ENCODE measurements at regions not wholly inside any gene's neighbourhood (a gene's known extent, or its start where the extent isn't known, plus 50 kb on each side); places are given as distances from the start of the nearest gene placed in this dataset.
"Not testable (repeated sequence)": the region's sequence is repeated elsewhere in the genome, so short reads cannot be mapped to it uniquely, and the experiment has no call there.

GRCh38 chr16:46466239-46466638 is 154.9 kb downstream of the SHCBP1 start:
- CTCF ChIA-PET, result no interaction called here
- H3K27me3 ChIP-seq (replicated peaks; ENCODE audit: control insufficient read depth, insufficient read depth, low read length), result no peaks in the 10 kb centered on the region
- H3K9me3 ChIP-seq, result no peaks in the 10 kb centered on the region
- intact Hi-C loops (cut with micrococcal nuclease; ENCODE audit: unreplicated experiment), result no loop called here
- H3K4me3 Mint-ChIP-seq (ENCODE audit: unreplicated experiment), result no peak overlapping the region
- POLR2A ChIA-PET, result no interaction called here
- no peak for TF ChIP-seq CTCF (IDR thresholded peaks at IDR 0.05; ENCODE audit: insufficient read depth in 1 of 2, low read depth in 1 of 2, low read length in 1 of 2, severe bottlenecking in 1 of 2, unreplicated experiment in 1 of 2)
- no peaks in the 10 kb centered on the region for H3K36me3 ChIP-seq (ENCODE audit: control insufficient read depth, insufficient read depth, low read length)
- peaks cover 4% of the 10 kb centered on the region for H3K27me3 Mint-ChIP-seq (ENCODE audit: insufficient read depth, unreplicated experiment)
- no TSS peak for BruUV-seq (replicated peaks)
- no peaks in the 10 kb centered on the region for H3K36me3 Mint-ChIP-seq (ENCODE audit: insufficient read depth, unreplicated experiment)
- no peaks in the 10 kb centered on the region for H3K4me1 ChIP-seq
- no peak overlapping the region for H3K27ac Mint-ChIP-seq (ENCODE audit: unreplicated experiment)
- H3K9me3 Mint-ChIP-seq (ENCODE audit: unreplicated experiment), result peaks cover 10% of the 10 kb centered on the region
- H3K4me3 ChIP-seq (ENCODE audit: low read depth, low read length), result no peak overlapping the region
- no peaks in the 10 kb centered on the region for H3K4me1 Mint-ChIP-seq (ENCODE audit: low read depth, unreplicated experiment)
- no peak for DNase-seq

- H3K4me3 ChIP-seq (ENCODE audit: low read depth, low read length); H3K4me3 Mint-ChIP-seq (ENCODE audit: unreplicated experiment); CTCF ChIA-PET; H3K27me3 ChIP-seq (replicated peaks; ENCODE audit: control insufficient read depth, insufficient read depth, low read length); H3K27me3 Mint-ChIP-seq (ENCODE audit: insufficient read depth, unreplicated experiment); POLR2A ChIA-PET; H3K9me3 ChIP-seq; BruUV-seq (replicated peaks); H3K27ac Mint-ChIP-seq (ENCODE audit: unreplicated experiment); H3K9me3 Mint-ChIP-seq (ENCODE audit: unreplicated experiment); intact Hi-C loops (cut with micrococcal nuclease; ENCODE audit: unreplicated experiment); H3K4me1 ChIP-seq; H3K4me1 Mint-ChIP-seq (ENCODE audit: low read depth, unreplicated experiment); H3K36me3 Mint-ChIP-seq (ENCODE audit: insufficient read depth, unreplicated experiment); DNase-seq; H3K36me3 ChIP-seq (ENCODE audit: control insufficient read depth, insufficient read depth, low read length): not testable (repeated sequence)
Measured at GRCh38 chr16:46454801-46455200, 166.4 kb downstream of the SHCBP1 start.

GRCh38 chr16:46428108-46429061 is 192.8 kb downstream of the SHCBP1 start:
- no peak for TF ChIP-seq CTCF (IDR thresholded peaks at IDR 0.05; ENCODE audit: insufficient read depth in 1 of 2, low read depth in 1 of 2, low read length in 1 of 2, severe bottlenecking in 1 of 2, unreplicated experiment in 1 of 2)
- Mint-ChIP-seq H3K4me3 (ENCODE audit: unreplicated experiment) (no peak overlapping the region), H3K4me1 (ENCODE audit: low read depth, unreplicated experiment) (no peaks in the 10 kb centered on the region), H3K27ac (ENCODE audit: unreplicated experiment) (no peak overlapping the region), H3K36me3 (ENCODE audit: insufficient read depth, unreplicated experiment) (no peaks in the 10 kb centered on the region), H3K27me3 (ENCODE audit: insufficient read depth, unreplicated experiment) (no peaks in the 10 kb centered on the region), H3K9me3 (ENCODE audit: unreplicated experiment) (peaks cover 10% of the 10 kb centered on the region)
- no peak for DNase-seq
- Histone ChIP-seq H3K4me3 (ENCODE audit: low read depth, low read length) (no peak overlapping the region), H3K27me3 (replicated peaks; ENCODE audit: control insufficient read depth, insufficient read depth, low read length) (no peaks in the 10 kb centered on the region), H3K36me3 (ENCODE audit: control insufficient read depth, insufficient read depth, low read length) (no peaks in the 10 kb centered on the region), H3K4me1 (no peaks in the 10 kb centered on the region), H3K9me3 (no peaks in the 10 kb centered on the region)
- intact Hi-C loops (cut with micrococcal nuclease; ENCODE audit: unreplicated experiment), result no loop called here
- ChIA-PET CTCF (no interaction called here), POLR2A (no interaction called here)
- no TSS peak for BruUV-seq (replicated peaks)
